SH-SY5Y (cell line): ENCODE measurements at regions not wholly inside any gene's neighbourhood (a gene's known extent, or its start where the extent isn't known, plus 50 kb on each side); places are given as distances from the start of the nearest gene placed in this dataset.

ENCODE experiments used
- GATA2 ChIP-seq: IDR thresholded peaks from 2 replicates; pipeline ENCODE4 v1.6.1; 2011; ENCODE audit warnings: mild to moderate bottlenecking, low read depth, low read length
- GATA3 ChIP-seq: IDR thresholded peaks from 2 replicates; pipeline ENCODE4 v1.6.1; 2011; ENCODE audit warnings: low read depth, mild to moderate bottlenecking, low read length, moderate library complexity

DNA sequence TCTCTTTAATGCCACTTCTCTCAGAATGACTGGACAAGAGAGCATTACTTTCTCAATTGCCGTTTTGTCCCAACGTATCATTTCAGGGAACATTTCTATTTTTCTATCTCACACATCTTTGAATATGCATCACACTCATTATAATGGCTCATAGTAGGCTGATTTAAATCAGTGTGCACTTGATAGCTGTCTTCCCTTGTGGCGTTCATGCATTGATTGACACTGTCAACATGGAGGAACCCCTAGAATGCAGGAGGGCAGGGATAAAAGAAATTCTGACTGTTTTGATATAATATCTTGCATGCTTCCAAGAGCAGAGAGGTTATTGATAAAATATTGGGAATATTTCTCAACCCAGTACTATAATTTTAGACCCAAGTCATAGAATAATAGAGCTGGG is 1528.9 kb upstream of the FLRT2 start:
- no peak for TF ChIP-seq GATA3
- no peak for TF ChIP-seq GATA2

DNA sequence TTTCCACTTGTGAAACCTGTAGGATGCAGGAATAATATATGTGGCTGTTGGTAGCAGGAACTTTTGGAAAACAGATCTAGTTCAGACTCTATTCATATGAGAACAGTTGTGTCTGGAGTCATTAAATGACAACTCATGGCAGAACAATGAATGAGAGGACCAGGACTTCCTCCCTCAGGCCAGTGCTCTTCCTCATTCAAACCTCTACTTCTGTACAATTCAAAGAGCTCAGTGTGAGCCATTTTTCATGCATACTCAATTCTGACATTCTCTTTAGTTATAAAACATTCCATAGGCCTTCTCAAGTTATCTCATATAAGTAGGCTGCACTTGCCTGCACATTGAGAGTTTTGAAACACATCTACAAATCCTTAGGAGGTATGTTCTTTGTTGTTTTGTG is 1526.6 kb upstream of the FLRT2 start:
- no peak for TF ChIP-seq GATA2
- no peak for TF ChIP-seq GATA3

DNA sequence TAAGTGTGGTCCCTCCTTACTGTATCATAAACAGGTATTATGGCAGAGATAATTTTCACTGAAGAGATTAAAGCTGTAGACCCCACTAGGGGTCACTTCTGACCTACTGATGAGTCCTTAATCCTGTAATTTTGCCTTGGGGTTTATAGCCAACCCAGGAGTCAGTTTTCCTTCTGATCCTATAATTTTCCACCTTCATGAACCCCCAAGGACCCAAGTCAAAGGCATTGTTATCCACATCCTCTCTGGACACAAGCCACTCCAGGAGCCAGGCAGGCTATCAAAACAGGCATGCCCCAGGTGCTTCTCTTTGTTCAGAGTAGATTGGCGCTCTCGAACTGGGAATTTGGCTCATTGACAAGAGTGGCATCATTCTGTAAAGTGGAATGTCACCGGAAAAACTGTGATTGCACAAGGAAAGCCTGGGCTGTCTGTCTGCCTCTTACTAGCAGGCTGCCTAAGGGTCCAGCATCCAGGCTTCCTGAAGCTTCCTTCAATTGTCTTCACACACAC is 1523.2 kb upstream of the FLRT2 start:
- no peak for TF ChIP-seq GATA2
- no peak for TF ChIP-seq GATA3

DNA sequence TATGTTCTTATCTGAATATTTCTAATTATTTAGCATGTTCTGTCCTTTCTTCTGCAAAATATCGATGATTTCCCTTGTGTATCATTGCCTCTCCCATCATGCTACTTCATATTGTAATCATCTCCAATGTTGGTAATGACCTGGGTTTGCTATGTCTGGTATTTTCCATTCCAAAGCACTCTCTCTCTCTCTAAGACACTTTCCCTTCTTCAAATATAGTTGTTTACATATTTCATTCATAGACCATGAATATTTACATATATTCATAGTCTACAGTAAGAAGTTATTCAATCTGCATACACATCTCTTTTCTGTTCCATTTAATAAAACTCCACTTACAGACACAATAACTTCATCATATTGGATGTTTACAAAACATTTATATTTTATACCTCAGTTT is 1516.5 kb upstream of the FLRT2 start:
- TF ChIP-seq GATA2 (no peak), GATA3 (no peak)

DNA sequence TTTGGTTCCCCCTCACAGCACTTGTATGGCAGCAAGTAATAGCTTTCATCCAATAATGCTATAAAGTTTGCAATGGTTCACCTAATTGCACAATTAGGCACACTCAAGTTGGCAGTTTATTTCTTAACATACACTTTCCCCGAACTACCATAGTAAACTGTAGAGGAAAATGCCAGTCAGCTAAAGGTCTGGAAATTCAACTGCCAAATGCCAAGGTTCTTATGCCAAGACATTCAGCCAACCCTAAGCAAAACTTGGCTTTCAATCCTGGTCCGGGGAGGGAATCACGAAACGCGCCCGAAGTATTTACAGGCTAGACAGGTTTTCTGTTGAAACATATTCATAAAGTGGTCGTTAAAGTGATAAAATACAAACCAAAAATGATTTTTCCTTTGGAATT is 1512.4 kb upstream of the FLRT2 start:
- TF ChIP-seq GATA3 (no peak), GATA2 (no peak)

DNA sequence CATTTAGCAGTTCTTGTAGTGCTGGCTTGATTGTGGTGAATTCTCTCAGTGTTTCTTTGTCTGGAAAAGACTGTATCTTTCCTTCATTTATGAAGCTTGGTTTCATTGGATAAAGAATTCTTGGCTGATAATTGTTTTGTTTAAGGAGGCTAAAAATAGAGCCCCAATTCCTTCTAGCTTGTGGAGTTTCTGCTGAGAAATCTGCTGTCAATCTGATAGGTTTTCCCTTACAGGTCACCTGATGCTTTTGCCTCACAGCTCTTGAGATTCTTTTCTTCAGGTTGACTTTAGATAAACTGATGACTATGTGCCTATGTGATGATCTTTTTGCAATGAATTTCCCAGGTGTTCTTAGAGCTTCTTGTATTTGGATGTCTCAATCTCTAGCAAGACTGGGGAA is 1508.5 kb upstream of the FLRT2 start:
- TF ChIP-seq GATA3, result no peak
- TF ChIP-seq GATA2, result no peak

DNA sequence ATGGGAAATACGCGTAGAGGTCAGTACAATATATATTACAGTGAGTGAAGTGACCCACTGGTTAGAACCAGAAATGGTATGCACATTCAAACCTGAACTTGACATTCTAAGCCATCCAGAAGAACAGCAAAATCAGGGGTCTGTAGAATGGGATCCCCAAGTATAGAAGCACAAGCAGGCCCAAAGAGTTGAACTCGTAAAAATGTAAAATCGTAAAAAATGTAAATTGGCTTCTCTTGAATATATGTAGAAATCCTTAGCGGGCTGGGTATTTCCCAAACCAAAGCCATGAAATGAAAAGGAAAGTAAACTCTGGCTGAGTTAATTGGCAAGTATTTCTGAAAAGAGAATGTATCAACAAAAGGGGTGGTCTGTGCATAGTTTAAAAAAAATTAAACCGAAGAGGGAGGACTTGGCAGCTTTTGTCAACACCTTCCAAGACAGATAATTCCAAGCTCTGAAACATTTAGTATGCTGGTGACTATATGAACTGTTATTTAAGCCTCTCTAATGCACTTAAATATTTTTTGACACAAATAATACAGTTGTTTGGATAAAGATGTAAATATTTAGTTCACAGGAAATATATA is 1505.6 kb upstream of the FLRT2 start:
- TF ChIP-seq GATA2, result no peak
- TF ChIP-seq GATA3, result no peak

DNA sequence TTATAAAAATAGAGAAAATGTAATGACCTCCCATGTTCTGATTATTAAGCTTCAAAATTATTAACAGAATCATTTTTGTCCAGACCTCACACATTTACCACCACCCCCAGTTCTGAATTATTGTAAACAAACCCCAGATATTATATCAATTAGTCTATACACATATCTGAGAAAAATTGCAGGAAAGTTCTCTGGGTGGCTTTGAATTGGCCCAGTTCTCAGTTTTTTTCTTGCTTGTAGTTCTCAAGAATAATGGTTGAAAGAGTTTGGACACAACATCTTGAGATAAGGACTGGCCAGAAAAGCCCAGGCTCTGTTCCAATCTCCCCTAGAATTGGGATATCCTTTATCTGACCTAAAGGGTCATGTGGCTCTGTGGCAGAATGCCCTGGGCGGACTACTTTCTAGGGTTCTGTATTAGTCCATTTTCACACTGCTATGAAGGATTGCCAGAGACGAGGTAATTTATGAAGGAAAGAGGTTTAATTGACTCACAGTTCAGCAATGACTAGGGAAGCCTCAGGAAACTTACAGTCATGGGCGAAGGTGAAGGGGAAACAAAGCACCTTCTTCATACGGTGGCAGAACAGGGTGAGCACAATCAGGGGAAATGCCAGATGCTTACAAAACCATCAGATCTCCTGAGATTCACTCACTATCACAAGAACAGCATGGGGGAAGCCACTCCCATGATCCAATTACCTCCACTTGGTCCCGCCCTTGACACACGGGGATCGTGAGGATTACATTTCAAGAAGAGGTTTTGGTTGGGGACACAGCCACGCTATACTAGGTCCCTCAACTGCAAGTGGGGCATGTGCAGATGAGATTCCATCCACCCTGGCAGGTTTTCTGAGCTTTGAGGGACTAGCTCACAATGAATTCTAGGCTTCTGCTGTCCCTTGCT is 1504.6 kb upstream of the FLRT2 start:
- no peak for TF ChIP-seq GATA3
- no peak for TF ChIP-seq GATA2

DNA sequence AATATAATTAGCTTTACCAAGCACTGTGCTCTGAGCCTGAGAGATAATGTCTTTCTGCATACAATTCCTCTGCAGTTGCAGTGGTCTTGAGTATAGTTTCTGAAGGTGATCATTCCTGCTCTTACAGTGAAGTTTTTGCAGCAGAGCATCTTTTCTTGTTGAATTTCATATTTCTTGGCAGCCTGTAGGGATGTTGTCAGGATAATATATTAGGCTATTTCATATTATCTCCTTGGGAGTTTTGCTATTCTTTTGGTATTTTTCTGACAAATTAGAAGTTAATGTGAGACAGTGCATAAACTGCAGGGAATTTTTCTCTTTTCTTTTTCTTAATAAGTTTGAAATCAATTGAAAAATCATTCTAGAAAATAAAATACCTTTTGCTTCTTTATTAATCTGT is 1502.6 kb upstream of the FLRT2 start:
- TF ChIP-seq GATA2 (no peak), GATA3 (no peak)

DNA sequence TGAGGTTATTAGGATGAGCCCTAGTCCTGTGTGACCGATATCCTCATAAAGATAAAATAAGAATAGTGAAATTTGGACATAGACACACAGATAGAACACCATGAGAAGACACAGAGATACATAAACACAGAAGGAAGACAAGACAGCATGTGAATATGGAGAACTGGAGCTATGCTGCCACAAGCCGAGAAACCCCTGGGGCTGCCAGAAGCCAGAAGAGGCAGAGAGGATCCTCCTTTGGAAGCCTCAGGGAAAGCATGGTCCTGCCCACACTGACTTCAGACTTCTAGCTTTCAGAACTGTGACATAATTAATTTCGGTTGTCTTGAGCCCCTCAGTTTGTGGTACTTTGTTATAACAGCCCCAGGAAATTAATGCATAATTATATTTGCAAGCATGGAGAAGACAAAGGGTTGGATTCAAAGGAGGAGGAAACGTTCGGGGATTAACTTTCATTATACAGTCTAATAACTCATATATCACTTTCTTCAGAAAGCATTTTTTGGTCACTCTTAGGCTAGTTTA is 1501.8 kb upstream of the FLRT2 start:
- no peak for TF ChIP-seq GATA3
- TF ChIP-seq GATA2, result no peak

DNA sequence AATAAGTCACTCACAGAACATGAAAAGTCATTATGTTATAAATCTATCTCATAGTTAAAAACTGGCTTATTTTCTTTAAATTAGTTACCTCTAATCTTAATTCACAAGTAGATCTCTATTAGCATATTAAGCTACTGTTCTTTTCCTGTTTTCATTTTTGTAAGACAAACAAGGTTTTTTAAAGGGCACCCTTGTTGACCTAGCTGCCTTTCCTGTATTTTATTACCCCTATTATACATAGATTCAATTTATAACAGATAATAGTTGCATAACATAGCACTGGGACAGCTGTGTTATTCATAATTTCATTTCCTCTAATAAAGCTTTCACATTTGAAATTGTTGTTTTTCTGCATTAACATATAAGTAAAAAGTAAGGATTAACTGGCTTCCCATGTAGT is 1500.7 kb upstream of the FLRT2 start:
- no peak for TF ChIP-seq GATA2
- no peak for TF ChIP-seq GATA3

DNA sequence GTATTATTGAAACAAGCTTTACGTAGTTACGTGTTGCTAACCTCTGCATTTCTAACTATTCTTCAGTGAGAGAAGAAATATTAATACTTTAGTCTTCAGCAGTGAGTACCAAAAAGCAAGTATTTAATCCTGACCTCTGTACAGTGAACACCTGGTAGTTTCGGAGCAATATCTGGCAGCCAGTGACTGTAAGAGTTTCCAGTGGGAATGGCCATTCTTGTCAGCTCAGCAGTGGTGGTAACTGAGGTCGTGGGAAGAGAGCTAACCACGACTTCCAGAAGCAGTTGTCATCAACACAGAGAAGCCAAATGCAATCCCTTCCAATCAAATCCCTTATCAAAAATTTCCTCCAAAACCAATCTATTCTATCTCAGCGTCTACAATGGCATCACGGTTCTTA is 1500.2 kb upstream of the FLRT2 start:
- TF ChIP-seq GATA2 (no peak), GATA3 (no peak)

DNA sequence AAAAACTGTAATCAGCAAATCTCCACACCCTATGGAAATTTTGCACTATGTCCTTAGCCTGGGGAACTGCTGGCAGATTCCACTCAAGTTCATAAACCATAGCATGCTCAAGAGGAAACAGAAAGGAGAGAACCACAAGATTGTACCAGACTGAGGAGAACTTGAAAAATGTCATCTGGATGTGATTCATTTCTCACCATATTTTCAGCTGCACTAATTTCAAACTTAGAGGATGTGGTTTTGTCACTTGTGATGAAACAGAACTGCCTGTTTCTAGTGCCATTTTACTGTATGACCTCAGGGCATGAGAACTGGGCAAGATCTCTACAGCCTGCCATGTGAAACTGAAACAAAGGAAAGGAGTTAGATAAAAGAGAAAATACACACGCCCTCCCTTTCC is 1493.1 kb upstream of the FLRT2 start:
- TF ChIP-seq GATA2 (no peak), GATA3 (no peak)

DNA sequence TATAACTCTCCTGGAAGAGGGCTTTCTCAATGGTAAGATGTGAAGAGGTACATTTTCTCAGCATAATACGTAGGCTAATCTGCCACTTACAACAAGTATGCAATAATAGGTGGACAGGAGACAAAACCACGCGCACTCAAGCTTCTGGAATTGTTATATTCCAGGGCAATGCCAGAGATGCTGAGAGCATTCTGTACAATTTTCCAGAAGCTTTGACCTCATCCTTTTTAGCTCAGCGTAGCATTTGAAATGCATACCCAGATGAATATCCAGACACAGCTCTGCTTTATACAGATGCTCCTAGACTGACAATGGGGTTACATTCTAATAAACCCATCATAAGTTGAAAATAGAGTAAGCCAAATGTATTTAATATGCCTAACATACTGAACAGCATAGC is 1492.4 kb upstream of the FLRT2 start:
- TF ChIP-seq GATA2 (no peak), GATA3 (no peak)

DNA sequence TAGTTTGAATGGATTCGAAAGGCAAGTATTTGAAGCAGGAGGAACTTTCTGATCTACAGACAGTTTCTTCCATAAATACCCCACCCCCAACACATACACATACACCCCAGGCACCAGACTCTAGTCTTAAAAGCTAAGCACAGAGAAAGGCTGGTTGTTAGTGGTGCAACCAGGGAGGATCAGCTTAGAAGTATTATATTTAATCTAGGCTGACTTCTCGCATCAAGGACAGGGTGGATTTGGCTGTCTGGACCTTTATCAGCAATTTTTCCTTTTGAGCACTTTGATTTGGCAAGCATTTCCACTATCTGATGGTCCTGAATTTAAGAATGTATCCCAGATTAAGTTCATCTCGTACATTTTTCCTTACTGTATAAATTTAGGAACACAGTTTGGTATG is 1489.8 kb upstream of the FLRT2 start:
- TF ChIP-seq GATA3 (no peak), GATA2 (no peak)

DNA sequence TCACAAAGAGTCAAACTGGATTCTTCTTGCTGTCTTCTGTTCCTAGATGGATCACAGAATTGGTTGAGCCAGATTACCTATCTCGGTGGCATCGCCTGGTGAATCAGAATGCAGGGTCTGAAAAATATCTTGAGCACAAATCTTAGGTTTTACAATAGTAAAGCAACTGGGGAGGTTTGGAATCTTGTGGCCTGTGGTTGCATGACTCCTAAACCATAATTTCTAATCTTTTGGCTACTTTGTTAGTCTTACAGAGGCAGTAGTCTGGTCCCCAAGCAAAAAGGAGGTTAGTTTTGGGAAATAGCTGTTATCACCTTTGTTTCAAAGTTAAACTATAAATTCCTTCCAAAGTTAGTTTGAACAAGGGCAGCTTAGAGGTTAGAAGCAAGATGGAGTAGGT is 1488.5 kb upstream of the FLRT2 start:
- TF ChIP-seq GATA3 (no peak), GATA2 (no peak)

DNA sequence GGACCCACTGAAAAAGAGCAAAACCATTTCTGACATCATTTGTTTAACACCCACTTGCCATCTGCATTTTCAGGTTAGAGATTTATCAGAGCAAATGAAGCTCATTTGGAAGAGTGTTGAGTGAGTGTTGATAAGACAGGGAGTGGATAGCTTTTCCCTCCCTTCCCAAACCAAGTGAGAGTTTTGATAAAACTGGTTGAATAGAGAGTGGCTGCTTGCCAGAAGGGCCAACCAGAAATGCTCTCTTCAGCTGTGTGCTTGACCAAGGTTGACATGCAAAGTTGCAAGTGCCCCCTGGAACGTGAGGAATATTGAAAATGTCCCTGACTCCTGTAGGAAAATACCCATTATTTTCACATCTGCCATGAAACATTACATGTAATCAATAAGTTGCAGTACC is 1487.0 kb upstream of the FLRT2 start:
- TF ChIP-seq GATA2 (no peak), GATA3 (no peak)
